Activated T-cell treated with anti-CD3 and anti-CD28 coated beads for 48 hours (primary cell): ENCODE measurements at regions not wholly inside any gene's neighbourhood (a gene's known extent, or its start where the extent isn't known, plus 50 kb on each side); places are given as distances from the start of the nearest gene placed in this dataset.
"Not testable (repeated sequence)": the region's sequence is repeated elsewhere in the genome, so short reads cannot be mapped to it uniquely, and the experiment has no call there.

Experiments
- DNase-seq: peaks from one replicate; pipeline ENCODE4 v3.0.0-alpha.2; 2020; ENCODE audit warnings: low read depth

DNA sequence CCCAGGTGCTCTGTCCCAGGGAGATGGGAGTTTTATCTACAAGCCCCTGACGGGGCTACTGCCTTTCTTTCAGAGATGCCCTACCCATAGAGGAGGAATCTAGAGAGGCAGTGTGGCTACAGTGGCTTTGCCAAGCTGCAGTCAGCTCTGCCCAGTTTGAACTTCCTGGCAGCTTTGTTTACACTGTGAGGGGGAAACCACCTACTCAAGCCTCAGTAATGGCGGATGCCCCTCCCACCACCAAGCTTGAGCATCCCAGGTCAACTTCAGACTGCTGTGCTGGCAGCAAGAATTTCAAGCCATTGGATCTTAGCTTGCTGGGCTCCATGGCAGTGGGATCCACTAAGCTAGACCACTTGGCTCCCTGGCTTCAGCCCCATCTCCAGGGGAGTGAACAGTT is 53.1 kb upstream of the TMEM252 start:
- DNase-seq = not testable (repeated sequence)

GRCh38 chr9:68595868-68596267 is 55.2 kb upstream of the TMEM252 start:
- DNase-seq = no peak

GRCh38 chr9:68597362-68597997 is 56.8 kb upstream of the TMEM252 start:
- no peak for DNase-seq

- no peak for DNase-seq
Observed at GRCh38 chr9:68599826-68600225, 59.1 kb upstream of the TMEM252 start.

- no peak for DNase-seq
Observed at GRCh38 chr9:68601081-68601480, 60.4 kb upstream of the TMEM252 start.

DNA sequence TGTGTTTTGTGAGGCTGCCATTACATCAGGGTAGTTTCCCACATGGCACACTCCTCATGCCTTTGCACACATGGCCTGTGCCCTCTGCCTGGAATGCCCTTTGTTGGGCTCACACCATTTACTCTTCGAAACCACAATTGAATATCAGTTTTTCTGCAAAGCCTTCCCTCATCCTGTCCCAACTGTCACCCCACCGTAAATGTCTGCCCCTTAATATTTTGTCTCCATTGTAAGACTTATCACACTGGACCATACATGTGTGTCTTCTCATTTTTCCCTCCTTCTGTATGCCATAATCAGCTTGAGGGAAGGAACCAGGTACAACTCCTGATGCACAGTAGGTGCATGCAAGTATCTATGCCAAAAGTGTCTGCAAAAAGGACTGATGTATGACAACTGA is 62.7 kb upstream of the TMEM252 start:
- no peak for DNase-seq

DNA sequence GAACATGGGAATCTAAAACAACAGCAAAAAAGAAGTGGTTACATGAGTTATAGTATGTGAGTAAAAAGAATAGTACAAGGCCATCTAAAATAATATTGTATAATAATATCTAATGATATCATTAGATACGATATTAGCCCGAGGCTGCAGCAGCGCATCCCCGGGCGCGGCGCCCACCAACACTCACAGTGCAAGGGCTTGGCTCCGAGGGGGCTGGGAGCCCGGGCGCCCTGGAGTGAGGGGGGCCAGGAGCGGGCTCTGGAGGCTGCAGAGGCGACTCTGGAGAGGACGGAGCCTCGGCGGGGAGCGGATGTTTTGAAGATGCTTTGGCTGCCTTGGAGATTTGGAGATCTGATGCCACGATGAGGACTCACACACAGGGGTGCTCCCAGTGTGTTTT is 68.1 kb upstream of the TMEM252 start:
- no peak for DNase-seq

DNA sequence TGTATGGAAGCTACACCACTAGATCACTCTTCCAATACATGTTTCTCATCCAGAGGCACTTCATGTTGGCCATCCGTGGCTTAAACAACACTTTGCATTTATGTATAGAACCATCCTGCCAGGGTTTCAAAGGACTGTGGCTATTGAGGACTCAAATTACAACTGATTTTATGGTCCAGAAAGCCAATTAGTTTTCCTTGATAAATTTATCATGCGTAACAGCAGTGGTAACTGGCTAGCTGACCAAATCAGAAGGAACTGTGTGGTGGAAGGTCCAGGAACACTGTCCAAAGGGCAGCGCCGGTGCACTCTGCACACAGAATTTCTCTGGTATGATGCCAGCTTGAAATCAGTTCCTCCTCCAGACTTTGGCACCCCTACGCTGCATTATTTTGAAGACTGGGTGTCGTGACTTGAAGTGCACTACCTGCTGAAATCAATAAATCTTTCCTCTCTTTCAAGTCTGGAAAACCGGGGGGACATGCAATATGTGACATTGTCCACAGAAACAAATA is 69.3 kb upstream of the TMEM252 start:
- DNase-seq = no peak

DNA sequence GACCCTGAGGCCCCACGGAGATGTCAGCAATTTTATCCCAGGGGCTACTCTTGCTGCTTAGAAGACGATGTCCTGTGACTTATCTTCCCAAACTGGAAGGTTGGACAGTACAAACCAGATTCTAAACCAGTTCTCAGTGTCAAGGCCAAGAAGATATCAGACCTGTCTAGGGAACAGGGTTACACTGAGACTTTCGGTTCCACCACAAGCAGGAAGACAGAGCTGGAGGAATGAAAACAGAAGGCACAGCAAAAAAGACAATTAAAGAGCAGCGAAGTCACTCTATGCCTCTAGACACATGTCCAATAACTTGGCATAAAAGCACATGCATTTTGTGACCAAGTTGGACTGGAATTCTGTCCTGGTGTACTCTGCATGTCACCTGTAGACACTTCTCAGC is 73.4 kb upstream of the TMEM252 start:
- no peak for DNase-seq

DNA sequence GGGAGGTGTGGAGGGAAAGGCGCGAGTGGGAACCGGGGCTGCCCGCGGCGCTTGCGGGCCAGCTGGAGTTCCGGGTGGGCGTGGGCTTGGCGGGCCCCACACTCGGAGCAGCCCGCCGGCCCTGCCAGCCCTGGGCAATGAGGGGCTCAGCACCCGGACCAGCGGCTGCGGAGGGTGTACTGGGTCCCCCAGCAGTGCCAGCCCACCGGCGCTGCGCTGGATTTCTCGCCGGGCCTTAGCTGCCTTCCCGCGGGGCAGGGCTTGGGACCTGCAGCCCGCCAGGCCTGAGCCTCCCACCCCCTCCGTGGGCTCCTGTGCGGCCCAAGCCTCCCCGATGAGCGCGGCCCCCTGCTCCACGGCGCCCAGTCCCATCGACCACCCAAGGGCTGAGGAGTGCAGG is 76.3 kb upstream of the TMEM252 start:
- not testable (repeated sequence) for DNase-seq

DNA sequence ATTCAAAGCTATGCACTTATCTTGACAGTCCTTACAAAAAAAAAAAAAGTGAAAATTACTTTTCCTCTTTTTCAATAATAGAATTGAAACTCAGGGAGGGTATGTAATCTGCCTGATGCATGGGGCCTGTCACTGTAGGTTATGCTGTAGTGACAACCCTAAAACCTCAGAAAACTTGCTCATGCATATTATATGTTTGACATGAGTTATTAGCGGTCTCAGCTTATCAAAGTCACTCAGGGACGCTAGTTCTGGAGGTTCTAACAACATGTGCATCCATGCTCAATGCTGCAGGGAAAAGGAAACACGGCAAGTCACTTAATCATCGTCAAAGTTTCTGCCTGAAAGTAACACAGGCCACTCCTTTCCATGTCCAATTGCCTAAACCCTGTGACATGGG is 78.4 kb upstream of the TMEM252 start:
- DNase-seq = no peak

DNA sequence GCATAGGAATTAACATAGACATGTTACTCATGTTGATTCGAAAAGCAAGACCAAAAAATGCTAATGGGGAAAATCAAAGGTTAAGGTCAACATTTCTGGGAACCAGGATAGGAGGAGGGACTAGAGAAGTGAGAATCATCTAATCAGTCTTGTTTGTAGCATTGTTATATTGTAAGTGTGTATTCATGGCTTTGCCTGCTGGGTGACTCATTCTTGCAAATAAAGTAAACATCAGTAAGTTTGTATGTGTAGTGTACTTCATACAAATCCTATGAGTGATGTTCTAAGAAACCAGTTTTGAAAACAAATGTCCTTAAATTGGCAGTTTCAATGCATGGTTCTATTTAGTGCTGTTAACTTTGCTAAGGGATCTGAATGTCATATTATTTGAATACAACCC is 79.0 kb upstream of the TMEM252 start:
- DNase-seq = no peak

- DNase-seq = no peak
Observed at GRCh38 chr9:68625559-68625958, 79.5 kb upstream of the PIP5K1B start.

DNA sequence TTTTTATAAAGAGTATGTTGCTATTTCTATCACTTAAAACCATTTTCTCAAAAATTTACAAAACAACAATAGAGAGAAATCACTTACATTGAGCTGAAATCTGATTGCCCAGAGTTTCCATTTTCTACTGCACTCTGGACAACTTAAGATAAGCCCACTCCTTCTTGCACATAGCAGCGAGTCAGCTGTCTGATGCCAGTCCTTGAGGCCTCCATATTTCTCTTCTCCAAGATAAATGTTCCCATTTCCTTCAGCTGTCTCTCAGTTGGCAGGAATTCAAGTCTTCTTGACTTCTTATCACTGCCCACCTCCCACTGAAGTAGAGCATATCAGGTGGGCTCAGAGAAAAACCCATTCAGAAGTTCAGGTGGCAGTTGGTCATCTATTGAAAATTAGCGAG is 78.5 kb upstream of the PIP5K1B start:
- DNase-seq = no peak

- no peak for DNase-seq
Observed at GRCh38 chr9:68627104-68627503, 77.9 kb upstream of the PIP5K1B start.

DNA sequence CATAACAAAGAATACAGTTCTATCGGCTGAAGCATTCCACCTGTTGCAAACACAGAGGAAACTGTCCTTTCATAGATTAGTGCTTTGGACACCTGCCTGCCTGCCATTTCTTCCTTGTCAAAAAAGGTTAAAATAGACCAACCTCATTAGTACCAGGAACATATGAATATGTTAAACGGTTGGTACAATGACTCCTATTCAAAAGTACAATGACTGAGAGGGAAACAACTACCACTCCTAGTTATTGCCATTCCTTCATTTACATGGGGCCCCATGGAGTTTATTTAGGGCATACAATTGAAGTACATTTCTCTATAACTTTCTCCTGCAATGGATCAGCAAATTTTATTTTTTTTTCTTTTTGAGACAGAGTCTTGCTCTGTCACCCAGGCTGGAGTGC is 77.4 kb upstream of the PIP5K1B start:
- no peak for DNase-seq

DNA sequence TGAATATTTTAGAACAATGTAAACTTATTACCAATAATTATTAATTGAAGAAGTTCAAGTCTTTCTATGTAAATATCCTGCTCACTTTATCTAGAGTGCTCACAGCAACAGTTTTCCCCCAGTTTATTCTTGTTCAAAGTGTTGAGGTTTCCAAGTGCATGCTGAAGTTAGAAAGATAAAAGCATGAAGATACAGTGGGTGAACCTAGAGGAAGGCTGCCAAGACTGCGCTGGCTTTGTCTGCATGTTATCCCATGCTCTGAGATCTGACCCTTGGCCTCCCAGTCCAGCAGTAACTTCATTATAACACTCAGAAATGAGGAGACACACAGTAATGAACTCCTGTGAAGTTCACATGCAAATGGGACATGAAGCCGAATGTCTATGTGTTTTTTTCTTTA is 76.0 kb upstream of the PIP5K1B start:
- DNase-seq = no peak

DNA sequence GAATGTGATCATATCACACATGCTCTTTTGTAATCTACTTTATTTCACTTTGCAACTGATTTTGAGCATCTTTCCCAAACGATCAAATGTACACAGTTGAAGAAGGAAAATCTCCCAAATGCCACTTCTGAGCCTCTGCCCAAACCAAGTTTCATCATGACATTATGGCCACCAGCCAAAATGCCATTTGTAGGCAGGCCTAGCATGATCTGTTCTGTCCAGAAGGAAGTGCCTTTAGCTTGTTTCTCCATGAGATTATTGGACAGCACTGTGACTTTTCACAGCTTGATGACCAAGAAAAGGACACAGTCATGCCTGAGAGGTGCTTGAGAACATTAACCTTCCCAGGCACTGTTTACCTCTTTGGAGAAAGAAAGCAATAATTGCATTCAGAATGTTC is 73.2 kb upstream of the PIP5K1B start:
- DNase-seq = no peak

- no peak for DNase-seq
Observed at GRCh38 chr9:68637020-68637419, 68.0 kb upstream of the PIP5K1B start.

DNA sequence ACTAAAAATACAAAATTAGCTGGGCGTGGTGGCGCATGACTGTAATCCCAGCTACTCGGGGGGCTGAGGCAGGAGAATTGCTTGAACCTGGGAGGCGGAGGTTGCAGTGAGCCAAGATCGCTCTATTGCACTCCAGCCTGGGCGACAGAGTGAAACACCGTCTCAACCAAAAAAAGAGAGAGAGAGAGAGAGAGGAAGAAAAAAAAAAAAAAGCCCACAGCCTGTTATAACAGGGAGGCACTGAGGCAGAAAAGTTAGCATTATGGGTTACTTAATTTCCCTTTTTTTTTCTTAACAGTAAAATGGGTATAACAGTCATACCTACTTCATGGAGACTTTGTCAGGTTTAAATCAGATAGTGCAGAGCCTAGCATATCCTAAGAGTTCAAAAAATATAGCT is 65.8 kb upstream of the PIP5K1B start:
- DNase-seq = not testable (repeated sequence)

DNA sequence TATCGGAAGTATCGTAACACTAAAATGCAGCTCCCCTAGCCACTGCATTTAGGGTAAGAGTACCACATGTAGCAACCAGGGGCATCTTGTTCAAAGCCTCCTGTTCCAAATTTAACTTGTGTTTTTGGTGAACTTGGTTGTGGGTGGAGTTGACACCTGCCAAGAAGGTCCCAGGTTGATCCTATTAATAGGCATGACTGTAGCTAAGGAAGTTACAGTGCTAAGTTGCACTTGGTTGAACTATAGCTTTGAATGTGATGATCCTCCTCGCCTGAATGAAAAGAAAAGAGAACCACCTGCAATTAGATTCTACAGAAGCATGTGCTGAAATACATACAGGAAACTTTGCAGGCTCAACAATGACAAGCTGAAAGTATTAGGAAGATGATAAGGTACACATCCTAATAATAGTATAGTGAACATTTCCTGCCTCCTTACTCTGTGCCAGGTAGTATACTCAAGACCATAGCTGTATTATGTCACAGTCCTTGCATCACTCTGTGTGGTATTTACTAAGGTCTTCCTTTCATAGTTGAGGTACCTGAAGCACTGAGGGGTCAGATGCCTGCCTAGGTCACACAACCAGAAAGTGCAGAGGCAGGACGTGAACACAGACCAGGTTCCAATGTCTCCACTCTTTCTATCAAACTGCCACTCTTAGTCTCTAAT is 64.5 kb upstream of the PIP5K1B start:
- no peak for DNase-seq

DNA sequence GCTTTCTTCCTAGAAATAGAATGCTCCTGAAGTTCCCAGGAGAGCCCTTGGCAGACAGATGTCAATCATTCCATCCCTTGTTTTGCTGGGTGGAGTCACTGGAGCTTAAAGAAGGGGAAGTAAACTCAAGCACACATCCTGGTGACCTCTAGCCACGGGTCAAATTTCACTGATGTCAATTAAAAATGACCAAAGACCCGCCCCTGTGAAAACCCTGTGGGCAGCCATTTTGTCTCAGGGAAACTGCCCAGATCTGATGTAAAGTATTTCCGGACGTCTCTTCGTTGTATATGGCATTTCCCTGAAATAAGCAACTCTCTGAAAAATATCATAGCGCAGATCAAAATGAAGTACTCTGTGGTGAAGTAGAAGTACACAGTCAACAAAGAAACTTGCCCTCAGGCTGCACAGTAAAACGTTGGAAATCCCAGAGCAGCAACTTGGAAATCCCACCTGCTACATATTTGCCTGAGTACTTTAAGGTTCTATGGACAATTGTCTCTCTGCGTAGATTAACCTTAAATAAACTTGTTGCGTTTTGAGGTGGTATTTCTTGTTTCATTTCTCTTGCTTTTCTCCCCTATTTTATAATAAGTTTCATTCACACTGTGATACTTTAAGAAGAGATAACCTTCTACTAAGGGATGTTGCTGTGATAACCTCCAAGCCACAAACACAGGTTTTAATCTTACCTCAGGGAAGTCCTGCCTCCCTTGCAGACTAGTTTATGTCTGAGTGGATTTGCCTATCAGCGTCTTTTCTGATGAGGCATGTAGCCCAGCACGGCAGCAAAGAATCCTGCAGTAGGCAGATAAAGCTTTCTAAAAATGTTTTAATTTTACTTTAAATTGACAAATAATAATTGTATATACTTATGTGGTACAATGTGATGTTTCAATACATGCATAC is 60.9 kb upstream of the PIP5K1B start:
- DNase-seq = no peak

DNA sequence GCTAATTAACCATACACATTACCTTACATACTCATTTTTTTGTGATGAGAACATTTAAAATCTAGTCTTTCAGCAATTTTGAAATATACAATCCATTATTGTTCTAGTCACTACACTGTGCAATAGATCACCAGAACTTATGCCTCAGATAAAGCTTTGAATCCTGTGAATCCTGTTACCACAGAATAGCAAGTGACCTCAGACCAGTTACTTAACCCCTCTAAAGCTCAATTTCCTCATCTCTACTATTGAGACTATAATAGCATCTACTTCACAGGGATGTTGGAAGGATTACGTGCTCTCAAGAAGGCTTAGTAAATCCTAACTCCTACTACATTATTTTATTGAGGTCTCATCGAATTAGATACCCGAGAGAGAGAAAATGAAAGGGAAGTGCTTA is 60.2 kb upstream of the PIP5K1B start:
- no peak for DNase-seq
